ENCODE measurements at regions not wholly inside any gene's neighbourhood (a gene's known extent, or its start where the extent isn't known, plus 50 kb on each side); places are given as distances from the start of the nearest gene placed in this dataset.
"Not testable (repeated sequence)": the region's sequence is repeated elsewhere in the genome, so short reads cannot be mapped to it uniquely, and the experiment has no call there.

DNA sequence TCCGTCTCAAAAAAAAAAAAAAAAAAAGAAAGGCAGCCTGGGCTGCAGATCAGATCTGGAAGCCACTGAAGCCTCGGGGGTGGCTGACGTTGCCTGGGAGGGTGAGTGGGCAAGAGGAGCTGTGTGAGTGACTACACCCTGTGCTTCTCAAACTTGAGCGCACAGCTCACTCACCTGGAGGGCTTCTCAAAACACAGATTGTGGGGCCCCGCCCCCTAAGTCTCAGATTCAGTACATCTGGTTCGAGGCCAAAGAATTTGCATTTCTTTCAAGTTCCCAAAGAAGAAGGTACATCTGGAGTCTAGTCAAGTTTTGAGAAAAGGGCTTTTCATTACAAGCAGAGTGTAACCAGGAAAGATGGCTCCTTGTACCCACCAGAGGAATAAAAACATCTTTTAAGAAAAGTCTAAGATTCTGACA lies 97.7 kb upstream of the CAB39 start:
- H3K27ac ChIP-seq (ENCODE audit: low read depth, low read length), result no peak overlapping the region

DNA sequence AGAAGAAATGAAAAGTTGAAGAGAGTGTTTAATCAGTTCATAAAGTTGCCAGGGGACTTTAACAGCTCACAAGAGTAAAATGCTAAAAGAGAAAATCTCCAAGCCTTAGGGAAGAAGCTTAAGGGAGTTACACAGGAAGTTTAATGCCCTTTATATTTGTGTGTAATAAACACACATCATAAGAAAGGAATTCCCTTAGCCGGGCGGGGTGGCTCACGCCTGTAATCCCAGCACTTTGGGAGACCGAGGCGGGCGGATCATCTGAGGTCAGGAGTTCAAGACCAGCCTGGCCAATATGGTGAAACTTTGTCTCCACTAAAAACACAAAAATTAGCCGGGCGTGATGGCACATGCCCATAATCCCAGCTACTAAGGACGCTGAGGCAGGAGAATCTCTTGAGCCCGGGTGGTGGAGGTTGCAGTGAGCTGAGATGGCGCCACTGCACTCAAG lies 95.4 kb upstream of the CAB39 start:
- H3K36me3 ChIP-seq (ENCODE audit: control insufficient read depth in 3 of 3, insufficient read depth in 3 of 3, low read length in 3 of 3); H3K27me3 ChIP-seq (ENCODE audit: control insufficient read depth in 3 of 3, insufficient read depth in 3 of 3, low read length in 3 of 3); H3K4me1 ChIP-seq (ENCODE audit: control insufficient read depth in 3 of 3, insufficient read depth in 3 of 3, low read length in 3 of 3); H3K27ac ChIP-seq (ENCODE audit: low read depth, low read length); H3K4me3 ChIP-seq (ENCODE audit: low read length in 3 of 3); H3K9me3 ChIP-seq (ENCODE audit: control insufficient read depth in 3 of 3, low read length in 3 of 3); H3K9ac ChIP-seq (ENCODE audit: low read depth in 1 of 3, low read length in 3 of 3): not testable (repeated sequence)

More for the DNA sequence above, 97.7 kb upstream of the CAB39 start:
- Histone ChIP-seq H3K9me3 (ENCODE audit: control insufficient read depth in 3 of 3, low read length in 3 of 3) (no peaks in the 10 kb centered on the region), H3K9ac (ENCODE audit: low read depth in 1 of 3, low read length in 3 of 3) (no peak overlapping the region), H3K4me1 (ENCODE audit: control insufficient read depth in 3 of 3, insufficient read depth in 3 of 3, low read length in 3 of 3) (peaks cover 0 to 4% (median 3%) of the 10 kb centered on the region in 3 donors), H3K36me3 (ENCODE audit: control insufficient read depth in 3 of 3, insufficient read depth in 3 of 3, low read length in 3 of 3) (no peaks in the 10 kb centered on the region), H3K27me3 (ENCODE audit: control insufficient read depth in 3 of 3, insufficient read depth in 3 of 3, low read length in 3 of 3) (no peaks in the 10 kb centered on the region), H3K4me3 (ENCODE audit: low read length in 3 of 3) (no peak overlapping the region)

DNA sequence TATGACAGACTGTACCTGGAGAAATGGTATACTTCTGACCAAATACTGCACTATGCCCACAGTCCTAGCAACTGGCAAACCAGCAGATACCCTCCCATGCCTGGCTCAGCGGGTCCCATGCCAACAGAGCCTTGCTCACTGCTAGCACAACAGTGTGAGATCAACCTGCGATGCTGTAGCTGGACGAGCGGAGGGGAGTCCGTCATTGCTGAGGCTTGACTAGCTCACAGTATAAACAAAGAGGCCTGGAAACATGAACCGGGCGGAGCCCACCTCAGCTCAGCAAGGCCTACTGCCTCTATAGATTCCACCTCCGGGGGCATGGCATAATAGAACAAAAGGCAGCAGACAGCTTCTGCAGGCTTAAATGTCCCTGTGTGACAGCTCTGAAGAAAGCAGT lies 93.2 kb upstream of the CAB39 start:
- no peak overlapping the region for H3K9ac ChIP-seq (ENCODE audit: low read depth in 1 of 3, low read length in 3 of 3)
- H3K4me1 ChIP-seq (ENCODE audit: control insufficient read depth in 3 of 3, insufficient read depth in 3 of 3, low read length in 3 of 3), result no peaks in the 10 kb centered on the region
- H3K27me3 ChIP-seq (ENCODE audit: control insufficient read depth in 3 of 3, insufficient read depth in 3 of 3, low read length in 3 of 3), result no peaks in the 10 kb centered on the region
- no peaks in the 10 kb centered on the region for H3K9me3 ChIP-seq (ENCODE audit: control insufficient read depth in 3 of 3, low read length in 3 of 3)
- no peak overlapping the region for H3K4me3 ChIP-seq (ENCODE audit: low read length in 3 of 3)
- no peaks in the 10 kb centered on the region for H3K36me3 ChIP-seq (ENCODE audit: control insufficient read depth in 3 of 3, insufficient read depth in 3 of 3, low read length in 3 of 3)
- no peak overlapping the region for H3K27ac ChIP-seq (ENCODE audit: low read depth, low read length)

DNA sequence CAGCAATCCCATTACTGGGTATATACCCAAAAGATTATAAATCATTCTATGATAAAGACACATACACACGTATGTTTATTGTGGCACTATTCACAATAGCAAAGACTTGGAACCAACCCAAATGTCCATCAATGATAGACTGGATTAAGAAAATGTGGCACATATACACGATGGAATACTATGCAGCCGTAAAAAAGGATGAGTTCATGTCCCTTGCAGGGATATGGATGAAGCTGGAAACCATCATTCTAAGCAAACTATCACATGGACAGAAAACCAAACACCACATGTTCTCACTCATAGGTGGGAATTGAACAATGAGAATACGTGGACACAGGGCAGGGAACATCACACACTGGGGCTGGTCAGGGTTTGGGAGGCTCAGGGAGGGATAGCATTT lies 87.4 kb upstream of the CAB39 start:
- not testable (repeated sequence) for H3K4me3 ChIP-seq (ENCODE audit: low read length in 3 of 3); H3K9ac ChIP-seq (ENCODE audit: low read depth in 1 of 3, low read length in 3 of 3); H3K36me3 ChIP-seq (ENCODE audit: control insufficient read depth in 3 of 3, insufficient read depth in 3 of 3, low read length in 3 of 3); H3K9me3 ChIP-seq (ENCODE audit: control insufficient read depth in 3 of 3, low read length in 3 of 3); H3K4me1 ChIP-seq (ENCODE audit: control insufficient read depth in 3 of 3, insufficient read depth in 3 of 3, low read length in 3 of 3); H3K27me3 ChIP-seq (ENCODE audit: control insufficient read depth in 3 of 3, insufficient read depth in 3 of 3, low read length in 3 of 3); H3K27ac ChIP-seq (ENCODE audit: low read depth, low read length)

DNA sequence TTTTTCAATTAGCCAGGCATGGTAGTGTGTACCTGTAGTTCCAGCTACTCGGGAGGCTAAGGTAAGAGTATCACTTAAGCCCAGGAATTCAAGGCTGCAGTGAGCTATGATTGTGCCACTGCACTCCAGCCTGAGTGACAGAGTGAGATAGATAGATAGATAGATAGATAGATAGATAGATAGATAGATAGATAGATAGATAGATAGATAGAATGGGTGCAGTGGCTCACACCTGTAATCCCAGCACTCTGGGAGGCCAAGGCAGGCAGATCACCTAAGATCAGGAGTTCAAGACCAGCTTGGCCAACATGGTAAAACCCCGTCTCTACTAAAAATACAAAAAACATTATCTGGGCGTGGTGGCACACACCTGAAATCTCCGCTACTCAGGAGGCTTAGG lies 85.6 kb upstream of the CAB39 start:
- H3K9me3 ChIP-seq (ENCODE audit: control insufficient read depth in 3 of 3, low read length in 3 of 3); H3K4me3 ChIP-seq (ENCODE audit: low read length in 3 of 3); H3K27me3 ChIP-seq (ENCODE audit: control insufficient read depth in 3 of 3, insufficient read depth in 3 of 3, low read length in 3 of 3); H3K36me3 ChIP-seq (ENCODE audit: control insufficient read depth in 3 of 3, insufficient read depth in 3 of 3, low read length in 3 of 3); H3K9ac ChIP-seq (ENCODE audit: low read depth in 1 of 3, low read length in 3 of 3); H3K27ac ChIP-seq (ENCODE audit: low read depth, low read length); H3K4me1 ChIP-seq (ENCODE audit: control insufficient read depth in 3 of 3, insufficient read depth in 3 of 3, low read length in 3 of 3): not testable (repeated sequence)

DNA sequence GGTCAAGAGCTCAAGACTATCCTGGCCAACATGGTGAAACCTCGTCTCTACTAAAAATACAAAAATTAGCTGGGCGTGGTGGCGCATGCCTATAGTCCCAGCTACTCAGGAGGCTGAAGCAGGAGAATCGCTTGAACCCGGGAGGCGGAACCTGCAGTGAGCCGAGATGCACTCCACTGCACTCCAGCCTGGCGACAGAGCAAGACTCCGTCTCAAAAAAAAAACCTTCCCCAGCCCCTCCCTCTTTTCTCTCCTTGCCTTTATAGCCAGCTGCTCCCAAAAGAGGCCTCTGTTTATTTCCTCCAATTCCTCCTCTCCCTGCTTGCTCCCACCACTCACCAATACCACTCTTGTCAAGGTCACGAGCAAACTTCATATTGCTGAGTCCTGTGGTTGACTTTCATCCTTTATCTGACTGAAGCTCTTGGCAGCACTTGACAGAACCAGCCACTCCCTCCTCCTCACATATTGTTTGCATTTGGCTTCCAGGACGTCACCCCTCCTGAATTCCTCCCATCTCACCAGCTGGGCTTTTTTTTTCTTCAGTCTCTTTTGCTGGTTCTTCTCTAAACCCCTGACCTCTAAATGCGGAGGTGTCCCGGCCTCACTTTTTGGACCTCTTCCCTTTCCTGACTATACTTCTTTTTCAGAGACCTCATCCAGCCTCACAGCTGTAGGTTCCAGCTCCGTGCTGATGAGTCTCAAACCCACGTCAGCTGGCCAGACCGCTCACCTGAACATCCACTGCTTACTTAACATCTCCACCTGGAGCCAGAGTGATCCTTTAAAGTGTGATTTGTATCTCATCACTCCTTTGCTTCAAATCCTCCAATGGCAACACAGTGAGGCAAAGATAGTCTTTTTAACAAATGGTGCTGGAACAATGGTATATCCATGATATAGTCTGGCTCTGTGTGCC lies 84.6 kb upstream of the CAB39 start:
- Histone ChIP-seq H3K27me3 (ENCODE audit: control insufficient read depth in 3 of 3, insufficient read depth in 3 of 3, low read length in 3 of 3) (no peaks in the 10 kb centered on the region), H3K4me1 (ENCODE audit: control insufficient read depth in 3 of 3, insufficient read depth in 3 of 3, low read length in 3 of 3) (no peaks in the 10 kb centered on the region), H3K4me3 (ENCODE audit: low read length in 3 of 3) (no peak overlapping the region), H3K9me3 (ENCODE audit: control insufficient read depth in 3 of 3, low read length in 3 of 3) (no peaks in the 10 kb centered on the region), H3K9ac (ENCODE audit: low read depth in 1 of 3, low read length in 3 of 3) (no peak overlapping the region), H3K36me3 (ENCODE audit: control insufficient read depth in 3 of 3, insufficient read depth in 3 of 3, low read length in 3 of 3) (no peaks in the 10 kb centered on the region), H3K27ac (ENCODE audit: low read depth, low read length) (no peak overlapping the region)

DNA sequence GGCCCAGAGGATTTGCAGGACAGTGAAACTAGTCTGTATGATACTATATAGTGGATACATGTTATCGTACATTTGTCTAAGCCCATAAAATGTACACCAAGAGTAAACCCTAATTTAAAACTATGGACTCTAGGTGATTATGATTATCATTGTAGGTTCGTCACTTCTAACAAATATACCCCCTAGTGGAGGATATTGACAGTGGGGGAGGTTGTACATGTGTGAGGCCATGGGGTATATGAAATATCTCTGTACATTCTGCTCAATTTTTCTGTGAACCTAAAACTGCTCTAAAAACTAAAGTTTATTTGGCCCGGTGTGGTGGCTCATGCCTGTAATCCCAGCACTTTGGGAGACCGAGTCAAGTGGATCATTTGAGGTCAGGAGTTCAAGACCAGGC lies 81.2 kb upstream of the CAB39 start:
- no peak overlapping the region for H3K9ac ChIP-seq (ENCODE audit: low read depth in 1 of 3, low read length in 3 of 3)
- H3K4me1 ChIP-seq (ENCODE audit: control insufficient read depth in 3 of 3, insufficient read depth in 3 of 3, low read length in 3 of 3), result no peaks in the 10 kb centered on the region
- no peaks in the 10 kb centered on the region for H3K9me3 ChIP-seq (ENCODE audit: control insufficient read depth in 3 of 3, low read length in 3 of 3)
- no peaks in the 10 kb centered on the region for H3K27me3 ChIP-seq (ENCODE audit: control insufficient read depth in 3 of 3, insufficient read depth in 3 of 3, low read length in 3 of 3)
- H3K4me3 ChIP-seq (ENCODE audit: low read length in 3 of 3), result no peak overlapping the region
- H3K27ac ChIP-seq (ENCODE audit: low read depth, low read length), result no peak overlapping the region
- H3K36me3 ChIP-seq (ENCODE audit: control insufficient read depth in 3 of 3, insufficient read depth in 3 of 3, low read length in 3 of 3), result no peaks in the 10 kb centered on the region

DNA sequence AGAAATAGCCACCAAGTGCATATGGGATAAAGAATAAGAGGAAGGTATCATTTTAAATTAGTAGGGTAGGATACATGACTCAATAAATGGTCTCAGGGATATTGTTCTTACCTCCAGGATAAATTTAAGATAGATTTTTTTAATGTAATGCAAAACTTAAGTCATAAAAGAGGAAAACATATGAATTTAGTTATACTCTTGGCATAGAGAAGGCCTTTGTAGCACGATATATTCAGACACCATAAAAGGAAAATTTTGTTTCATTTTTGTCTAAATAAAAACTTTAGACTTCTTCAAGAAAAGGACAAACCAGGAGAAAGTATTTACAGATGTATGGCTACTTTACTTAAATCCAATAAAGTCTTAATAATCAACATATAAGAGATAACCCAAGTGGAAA lies 78.5 kb upstream of the CAB39 start:
- no peak overlapping the region for H3K4me3 ChIP-seq (ENCODE audit: low read length in 3 of 3)
- H3K27ac ChIP-seq (ENCODE audit: low read depth, low read length), result no peak overlapping the region
- no peak overlapping the region for H3K9ac ChIP-seq (ENCODE audit: low read depth in 1 of 3, low read length in 3 of 3)
- H3K9me3 ChIP-seq (ENCODE audit: control insufficient read depth in 3 of 3, low read length in 3 of 3), result no peaks in the 10 kb centered on the region
- H3K36me3 ChIP-seq (ENCODE audit: control insufficient read depth in 3 of 3, insufficient read depth in 3 of 3, low read length in 3 of 3), result no peaks in the 10 kb centered on the region
- no peaks in the 10 kb centered on the region for H3K4me1 ChIP-seq (ENCODE audit: control insufficient read depth in 3 of 3, insufficient read depth in 3 of 3, low read length in 3 of 3)
- H3K27me3 ChIP-seq (ENCODE audit: control insufficient read depth in 3 of 3, insufficient read depth in 3 of 3, low read length in 3 of 3), result no peaks in the 10 kb centered on the region

DNA sequence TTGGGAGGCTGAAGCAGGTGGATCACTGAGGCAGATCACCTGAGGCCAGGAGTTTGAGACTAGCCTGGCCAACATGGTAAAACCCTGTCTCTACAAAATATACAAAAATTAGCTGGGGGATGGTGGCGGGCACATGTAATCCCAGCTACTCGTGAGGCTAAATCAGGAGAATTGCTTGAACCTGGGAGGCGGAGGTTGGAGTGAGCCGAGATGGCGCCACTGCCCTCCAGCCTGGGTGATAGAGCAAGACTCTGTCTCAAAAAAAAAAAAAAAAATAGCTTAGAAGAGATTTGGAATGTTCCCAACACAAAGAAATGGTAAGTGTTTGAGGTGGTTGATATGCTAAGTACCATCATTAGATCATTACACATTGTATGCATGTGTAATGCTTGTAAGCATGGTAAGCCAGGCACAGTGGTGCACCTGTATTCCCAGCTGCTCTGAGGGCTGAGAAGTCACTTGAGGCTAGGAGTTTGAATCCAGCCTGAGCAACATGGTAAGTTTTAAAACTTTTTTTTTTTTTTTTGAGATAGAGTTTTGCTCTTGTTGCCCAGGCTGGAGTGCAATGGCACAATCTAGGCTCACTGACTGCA lies 77.8 kb upstream of the CAB39 start:
- not testable (repeated sequence) for H3K9me3 ChIP-seq (ENCODE audit: control insufficient read depth in 3 of 3, low read length in 3 of 3); H3K4me1 ChIP-seq (ENCODE audit: control insufficient read depth in 3 of 3, insufficient read depth in 3 of 3, low read length in 3 of 3); H3K36me3 ChIP-seq (ENCODE audit: control insufficient read depth in 3 of 3, insufficient read depth in 3 of 3, low read length in 3 of 3); H3K27ac ChIP-seq (ENCODE audit: low read depth, low read length); H3K27me3 ChIP-seq (ENCODE audit: control insufficient read depth in 3 of 3, insufficient read depth in 3 of 3, low read length in 3 of 3); H3K9ac ChIP-seq (ENCODE audit: low read depth in 1 of 3, low read length in 3 of 3); H3K4me3 ChIP-seq (ENCODE audit: low read length in 3 of 3)

DNA sequence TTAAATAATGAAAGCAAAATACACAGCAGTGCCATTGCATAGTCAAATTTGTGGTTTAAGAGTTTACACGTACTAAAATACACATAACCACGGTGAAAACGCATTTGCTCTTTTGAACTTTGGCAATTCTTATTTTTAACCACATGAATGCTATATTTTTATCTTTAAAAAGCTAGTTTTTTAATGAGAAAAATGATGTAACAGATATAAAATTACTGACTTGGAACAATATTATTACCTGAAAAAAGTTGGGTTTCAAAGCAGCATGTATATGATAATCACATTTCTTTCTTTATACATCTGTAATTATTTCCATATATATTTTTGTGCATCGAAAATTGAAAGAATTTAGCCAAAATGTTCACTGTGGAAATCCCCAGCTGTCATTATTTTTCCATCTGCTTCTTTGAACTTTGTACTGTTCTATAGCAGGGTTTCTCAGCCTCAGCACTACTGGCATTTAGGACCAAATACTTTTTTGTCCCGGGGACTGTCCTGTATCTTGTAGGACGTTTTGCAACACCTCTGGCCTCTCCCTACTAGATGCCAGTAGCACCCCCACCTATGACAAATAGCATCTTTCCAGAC lies 75.9 kb upstream of the CAB39 start:
- H3K4me1 ChIP-seq (ENCODE audit: control insufficient read depth in 3 of 3, insufficient read depth in 3 of 3, low read length in 3 of 3), result no peaks in the 10 kb centered on the region
- no peak overlapping the region for H3K27ac ChIP-seq (ENCODE audit: low read depth, low read length)
- H3K9me3 ChIP-seq (ENCODE audit: control insufficient read depth in 3 of 3, low read length in 3 of 3), result no peaks in the 10 kb centered on the region
- H3K4me3 ChIP-seq (ENCODE audit: low read length in 3 of 3), result no peak overlapping the region
- no peaks in the 10 kb centered on the region for H3K27me3 ChIP-seq (ENCODE audit: control insufficient read depth in 3 of 3, insufficient read depth in 3 of 3, low read length in 3 of 3)
- H3K36me3 ChIP-seq (ENCODE audit: control insufficient read depth in 3 of 3, insufficient read depth in 3 of 3, low read length in 3 of 3), result no peaks in the 10 kb centered on the region
- no peak overlapping the region for H3K9ac ChIP-seq (ENCODE audit: low read depth in 1 of 3, low read length in 3 of 3)
